Liver (tissue), 3 donors: ENCODE measurements at regions not wholly inside any gene's neighbourhood (a gene's known extent, or its start where the extent isn't known, plus 50 kb on each side); places are given as distances from the start of the nearest gene placed in this dataset.

Source experiments
- EGR1 ChIP-seq, 2 donors: IDR thresholded peaks; 2 replicates each; pipeline ENCODE4 v1.6.1; 2016 to 2018; ENCODE audit warnings: antibody characterized with exemption in 2 of 2, low read depth in 2 of 2
- FOXA1 ChIP-seq: IDR thresholded peaks from 2 replicates; pipeline ENCODE4 v1.6.1; 2016; ENCODE audit warnings: antibody characterized with exemption
- JUND ChIP-seq, 2 donors: IDR thresholded peaks; 2 replicates each; pipeline ENCODE4 v1.6.1; 2016; ENCODE audit warnings: antibody characterized with exemption in 2 of 2
- TAF1 ChIP-seq: conservative IDR thresholded peaks from 2 replicates; pipeline ENCODE4 v1.6.1; 2016; ENCODE audit warnings: antibody characterized with exemption, mild to moderate bottlenecking
- ZBTB33 ChIP-seq: IDR thresholded peaks from 2 replicates; pipeline ENCODE4 v1.6.1; 2016; ENCODE audit warnings: antibody characterized with exemption
- TF ChIP-seq, protein P1 (sequence below): fragments of 150-350 bp; IDR thresholded peaks from 2 replicates; pipeline ENCODE4 v1.5.1; 2017; ENCODE audit warnings: improper control_type of control experiment, low read depth, low read length; ENCODE audit not compliant: missing input control
- TF ChIP-seq, protein P2 (sequence below): IDR thresholded peaks from 2 replicates; pipeline ENCODE4 v1.6.1; 2016; ENCODE audit warnings: antibody characterized with exemption, mild to moderate bottlenecking
- donor health status: healthy.
- donor health status: healthy.

GRCh38 chrX:147749308-147749707, 162.4 kb upstream of the FMR1 start:
- no peak for TF ChIP-seq TAF1
- TF ChIP-seq, protein P1, sequence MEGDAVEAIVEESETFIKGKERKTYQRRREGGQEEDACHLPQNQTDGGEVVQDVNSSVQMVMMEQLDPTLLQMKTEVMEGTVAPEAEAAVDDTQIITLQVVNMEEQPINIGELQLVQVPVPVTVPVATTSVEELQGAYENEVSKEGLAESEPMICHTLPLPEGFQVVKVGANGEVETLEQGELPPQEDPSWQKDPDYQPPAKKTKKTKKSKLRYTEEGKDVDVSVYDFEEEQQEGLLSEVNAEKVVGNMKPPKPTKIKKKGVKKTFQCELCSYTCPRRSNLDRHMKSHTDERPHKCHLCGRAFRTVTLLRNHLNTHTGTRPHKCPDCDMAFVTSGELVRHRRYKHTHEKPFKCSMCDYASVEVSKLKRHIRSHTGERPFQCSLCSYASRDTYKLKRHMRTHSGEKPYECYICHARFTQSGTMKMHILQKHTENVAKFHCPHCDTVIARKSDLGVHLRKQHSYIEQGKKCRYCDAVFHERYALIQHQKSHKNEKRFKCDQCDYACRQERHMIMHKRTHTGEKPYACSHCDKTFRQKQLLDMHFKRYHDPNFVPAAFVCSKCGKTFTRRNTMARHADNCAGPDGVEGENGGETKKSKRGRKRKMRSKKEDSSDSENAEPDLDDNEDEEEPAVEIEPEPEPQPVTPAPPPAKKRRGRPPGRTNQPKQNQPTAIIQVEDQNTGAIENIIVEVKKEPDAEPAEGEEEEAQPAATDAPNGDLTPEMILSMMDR, result no peak
- TF ChIP-seq FOXA1, result no peak
- no peak for TF ChIP-seq ZBTB33
- TF ChIP-seq, protein P2, sequence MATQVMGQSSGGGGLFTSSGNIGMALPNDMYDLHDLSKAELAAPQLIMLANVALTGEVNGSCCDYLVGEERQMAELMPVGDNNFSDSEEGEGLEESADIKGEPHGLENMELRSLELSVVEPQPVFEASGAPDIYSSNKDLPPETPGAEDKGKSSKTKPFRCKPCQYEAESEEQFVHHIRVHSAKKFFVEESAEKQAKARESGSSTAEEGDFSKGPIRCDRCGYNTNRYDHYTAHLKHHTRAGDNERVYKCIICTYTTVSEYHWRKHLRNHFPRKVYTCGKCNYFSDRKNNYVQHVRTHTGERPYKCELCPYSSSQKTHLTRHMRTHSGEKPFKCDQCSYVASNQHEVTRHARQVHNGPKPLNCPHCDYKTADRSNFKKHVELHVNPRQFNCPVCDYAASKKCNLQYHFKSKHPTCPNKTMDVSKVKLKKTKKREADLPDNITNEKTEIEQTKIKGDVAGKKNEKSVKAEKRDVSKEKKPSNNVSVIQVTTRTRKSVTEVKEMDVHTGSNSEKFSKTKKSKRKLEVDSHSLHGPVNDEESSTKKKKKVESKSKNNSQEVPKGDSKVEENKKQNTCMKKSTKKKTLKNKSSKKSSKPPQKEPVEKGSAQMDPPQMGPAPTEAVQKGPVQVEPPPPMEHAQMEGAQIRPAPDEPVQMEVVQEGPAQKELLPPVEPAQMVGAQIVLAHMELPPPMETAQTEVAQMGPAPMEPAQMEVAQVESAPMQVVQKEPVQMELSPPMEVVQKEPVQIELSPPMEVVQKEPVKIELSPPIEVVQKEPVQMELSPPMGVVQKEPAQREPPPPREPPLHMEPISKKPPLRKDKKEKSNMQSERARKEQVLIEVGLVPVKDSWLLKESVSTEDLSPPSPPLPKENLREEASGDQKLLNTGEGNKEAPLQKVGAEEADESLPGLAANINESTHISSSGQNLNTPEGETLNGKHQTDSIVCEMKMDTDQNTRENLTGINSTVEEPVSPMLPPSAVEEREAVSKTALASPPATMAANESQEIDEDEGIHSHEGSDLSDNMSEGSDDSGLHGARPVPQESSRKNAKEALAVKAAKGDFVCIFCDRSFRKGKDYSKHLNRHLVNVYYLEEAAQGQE, result no peak
- TF ChIP-seq EGR1 (IDR thresholded peaks at IDR 0.05; ENCODE audit: low read depth in 2 of 2), result no peak
- no peak for TF ChIP-seq JUND (IDR thresholded peaks at IDR 0.05)
